22Rv1 (cell line): ENCODE measurements at regions not wholly inside any gene's neighbourhood (a gene's known extent, or its start where the extent isn't known, plus 50 kb on each side); places are given as distances from the start of the nearest gene placed in this dataset.

Source experiments
- CTCF ChIP-seq: fragments of 450-650 bp; IDR thresholded peaks from 2 replicates; pipeline ENCODE4 v1.5.1; 2017; ENCODE audit warnings: mild to moderate bottlenecking
- ZFX ChIP-seq: fragments of 450-650 bp; IDR thresholded peaks from 2 replicates; pipeline ENCODE4 v1.6.1; 2017; ENCODE audit warnings: antibody characterized with exemption, borderline replicate concordance

- no peak for TF ChIP-seq CTCF
- no peak for TF ChIP-seq ZFX
Measured at GRCh38 chr3:34399401-34399800, 601.0 kb downstream of the PDCD6IP start.
